ENCODE measurements at regions not wholly inside any gene's neighbourhood (a gene's known extent, or its start where the extent isn't known, plus 50 kb on each side); places are given as distances from the start of the nearest gene placed in this dataset.
"Not testable (repeated sequence)": the region's sequence is repeated elsewhere in the genome, so short reads cannot be mapped to it uniquely, and the experiment has no call there.

- TF ChIP-seq CTCF (tag by site-specific recombination; IDR thresholded peaks at IDR 0.05); ZNF302 (tag by site-specific recombination; IDR thresholded peaks at IDR 0.05; ENCODE audit: low read depth); ZNF311 (tag by site-specific recombination; IDR thresholded peaks at IDR 0.05; ENCODE audit: borderline replicate concordance); AEBP2 (tag by site-specific recombination; IDR thresholded peaks at IDR 0.05; ENCODE audit: borderline replicate concordance); ATF2 (tag by site-specific recombination; IDR thresholded peaks at IDR 0.05; ENCODE audit: low read depth); ZBTB26 (tag by site-specific recombination; optimal IDR thresholded peaks at IDR 0.05): not testable (repeated sequence)
Observed at GRCh38 chr10:45541032-45541431, 131.5 kb downstream of the ZFAND4 start.

Measured in HEK293 (cell line).